Skeletal muscle satellite cell (primary cell): ENCODE measurements at regions not wholly inside any gene's neighbourhood (a gene's known extent, or its start where the extent isn't known, plus 50 kb on each side); places are given as distances from the start of the nearest gene placed in this dataset.
"Not testable (repeated sequence)": the region's sequence is repeated elsewhere in the genome, so short reads cannot be mapped to it uniquely, and the experiment has no call there.

ENCODE experiments used
- H3K27me3 ChIP-seq: 2 replicates; pipeline ENCODE4 v1.7.0; 2013; ENCODE audit warnings: low read length; ENCODE audit not compliant: control insufficient read depth, insufficient read depth
- H3K36me3 ChIP-seq: 2 replicates; pipeline ENCODE4 v1.7.0; 2013; ENCODE audit warnings: mild to moderate bottlenecking, control low read depth, low read length; ENCODE audit not compliant: insufficient read depth
- H3K4me1 ChIP-seq: 2 replicates; pipeline ENCODE4 v1.7.0; 2013; ENCODE audit warnings: low read length; ENCODE audit not compliant: control insufficient read depth, insufficient read depth
- H3K4me2 ChIP-seq: 2 replicates; pipeline ENCODE4 v1.7.0; 2013; ENCODE audit warnings: mild to moderate bottlenecking, low read length
- H3K4me3 ChIP-seq: 2 replicates; pipeline ENCODE4 v1.7.0; 2013; ENCODE audit warnings: low read length
- H3K9ac ChIP-seq: 2 replicates; pipeline ENCODE4 v1.7.0; 2013; ENCODE audit warnings: mild to moderate bottlenecking, low read depth, low read length, moderate library complexity
- H3K9me3 ChIP-seq: replicated peaks from 2 replicates; pipeline ENCODE4 v1.7.0; 2013; ENCODE audit warnings: mild to moderate bottlenecking, control low read depth, low read length

DNA sequence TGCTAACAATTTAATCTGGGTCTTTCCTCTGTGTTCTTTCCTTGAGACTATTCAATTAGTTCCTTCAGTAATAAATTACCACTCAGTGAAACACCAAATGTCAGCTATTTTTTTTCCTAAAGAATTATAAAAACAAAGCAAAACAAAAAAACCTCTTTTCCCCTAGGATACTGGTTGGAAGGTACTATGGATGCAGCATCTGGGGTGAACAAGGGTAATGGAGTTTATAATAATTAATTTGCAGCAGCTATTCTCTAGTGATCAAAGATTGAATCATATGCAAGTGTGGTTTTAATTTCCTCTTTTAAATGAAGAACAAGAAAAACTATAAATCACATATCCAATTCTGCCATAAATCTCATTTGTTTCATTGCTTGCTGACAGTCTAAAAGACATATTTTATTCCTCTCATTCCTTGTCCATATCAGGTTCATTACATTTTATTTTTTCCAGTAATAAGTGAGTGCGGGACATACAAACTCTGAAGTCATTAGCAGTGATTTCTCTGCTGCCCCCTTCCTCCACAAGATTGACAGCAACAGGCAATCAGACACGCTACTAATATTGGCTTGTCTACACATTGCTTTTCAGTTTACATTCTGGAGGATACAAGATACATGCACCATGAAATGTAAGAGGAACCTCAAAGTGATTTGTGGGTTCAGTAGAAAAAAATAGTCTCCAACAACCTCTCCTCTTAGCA, 1093.4 kb upstream of the SLIT2 start:
- Histone ChIP-seq H3K4me3 (no peak overlapping the region), H3K36me3 (no peaks in the 10 kb centered on the region), H3K9ac (no peak overlapping the region), H3K27me3 (no peaks in the 10 kb centered on the region), H3K9me3 (no peaks in the 10 kb centered on the region), H3K4me1 (no peaks in the 10 kb centered on the region), H3K4me2 (no peak overlapping the region)

DNA sequence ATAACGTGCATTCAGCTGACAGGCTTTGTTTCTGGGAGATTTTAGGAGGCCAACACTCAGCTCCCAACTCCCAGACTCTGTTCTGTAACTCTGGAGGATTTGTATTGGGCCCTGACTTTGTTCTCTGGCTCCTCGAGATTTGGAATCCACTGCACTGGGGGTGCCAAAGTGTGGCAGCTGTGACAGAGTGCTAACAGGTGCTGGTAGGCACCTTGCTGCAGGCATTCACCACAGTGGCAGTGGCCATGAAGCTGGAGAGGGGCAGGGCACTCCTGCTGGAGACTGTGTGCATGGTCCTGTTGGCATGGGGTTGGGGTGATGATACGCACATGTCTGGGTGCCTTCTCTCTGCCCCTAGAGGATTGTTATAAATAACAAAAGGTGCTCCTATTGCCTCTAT, 1094.9 kb upstream of the SLIT2 start:
- Histone ChIP-seq H3K9me3 (no peaks in the 10 kb centered on the region), H3K27me3 (no peaks in the 10 kb centered on the region), H3K4me3 (no peak overlapping the region), H3K36me3 (no peaks in the 10 kb centered on the region), H3K9ac (no peak overlapping the region), H3K4me2 (no peak overlapping the region), H3K4me1 (no peaks in the 10 kb centered on the region)

DNA sequence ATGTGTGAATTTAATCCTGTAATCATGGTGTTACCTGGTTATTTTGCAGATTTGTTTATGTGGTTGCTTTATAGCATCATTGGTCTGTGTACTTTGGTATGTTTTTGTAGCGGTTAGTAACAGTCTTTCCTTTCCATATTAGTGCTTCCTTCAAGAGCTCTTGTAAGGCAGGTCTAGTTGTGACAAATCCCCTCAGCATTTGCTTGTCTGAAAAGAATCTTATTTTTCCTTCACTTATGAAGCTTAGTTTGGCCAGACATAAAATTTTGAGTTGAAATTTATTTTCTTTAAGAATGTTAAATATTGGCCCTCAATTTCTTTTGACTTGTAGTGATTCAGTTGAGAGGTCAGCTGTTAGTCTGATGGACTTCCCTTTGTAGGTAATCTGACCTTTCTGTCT, 1096.1 kb upstream of the SLIT2 start:
- Histone ChIP-seq H3K36me3 (no peaks in the 10 kb centered on the region), H3K27me3 (no peaks in the 10 kb centered on the region), H3K4me2 (no peak overlapping the region), H3K9ac (no peak overlapping the region), H3K4me1 (no peaks in the 10 kb centered on the region), H3K9me3 (no peaks in the 10 kb centered on the region), H3K4me3 (no peak overlapping the region)

DNA sequence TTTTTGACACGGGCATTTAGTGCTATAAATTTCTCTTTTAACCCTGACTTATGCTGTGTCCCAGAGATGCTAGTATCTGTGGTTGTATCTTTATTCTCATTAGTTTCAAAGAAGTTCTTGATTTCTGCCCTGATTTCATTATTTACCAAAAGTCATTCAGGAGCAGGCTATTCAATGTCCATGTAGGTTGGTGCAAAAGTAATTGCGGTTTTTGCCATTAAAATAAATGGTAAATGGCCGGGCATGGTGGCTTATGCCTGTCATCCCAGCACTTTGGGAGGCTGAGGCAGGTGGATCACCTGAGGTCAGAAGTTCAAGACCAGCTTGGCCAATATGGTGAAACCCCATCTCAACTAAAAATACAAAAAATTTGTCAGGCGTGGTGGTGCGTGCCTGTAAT, 1097.4 kb upstream of the SLIT2 start:
- not testable (repeated sequence) for H3K4me3 ChIP-seq, H3K4me2 ChIP-seq, H3K27me3 ChIP-seq, H3K4me1 ChIP-seq, H3K9ac ChIP-seq, H3K9me3 ChIP-seq, H3K36me3 ChIP-seq

DNA sequence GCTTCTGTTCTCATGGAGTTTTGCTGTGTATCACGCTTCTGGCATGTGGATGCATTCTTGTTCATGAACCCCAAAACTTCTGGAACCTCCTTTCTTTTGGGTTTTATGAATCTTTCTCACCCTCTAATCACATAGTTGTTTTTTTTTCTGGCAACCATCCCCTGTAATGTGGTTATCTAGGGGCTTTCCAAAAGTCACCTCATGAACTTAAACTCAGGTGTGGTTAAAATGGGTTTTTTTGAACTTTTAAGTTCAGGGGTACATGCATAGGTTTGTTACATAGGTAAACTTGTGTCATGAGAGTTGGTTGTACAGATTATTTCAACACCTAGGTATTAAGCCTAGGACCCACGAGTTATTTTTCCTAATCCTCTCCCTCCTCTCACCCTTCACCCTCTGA, 1099.4 kb upstream of the SLIT2 start:
- peaks cover 3% of the 10 kb centered on the region for H3K9me3 ChIP-seq
- no peaks in the 10 kb centered on the region for H3K4me1 ChIP-seq
- no peaks in the 10 kb centered on the region for H3K36me3 ChIP-seq
- no peak overlapping the region for H3K4me2 ChIP-seq
- no peak overlapping the region for H3K4me3 ChIP-seq
- no peaks in the 10 kb centered on the region for H3K27me3 ChIP-seq
- H3K9ac ChIP-seq, result no peak overlapping the region

DNA sequence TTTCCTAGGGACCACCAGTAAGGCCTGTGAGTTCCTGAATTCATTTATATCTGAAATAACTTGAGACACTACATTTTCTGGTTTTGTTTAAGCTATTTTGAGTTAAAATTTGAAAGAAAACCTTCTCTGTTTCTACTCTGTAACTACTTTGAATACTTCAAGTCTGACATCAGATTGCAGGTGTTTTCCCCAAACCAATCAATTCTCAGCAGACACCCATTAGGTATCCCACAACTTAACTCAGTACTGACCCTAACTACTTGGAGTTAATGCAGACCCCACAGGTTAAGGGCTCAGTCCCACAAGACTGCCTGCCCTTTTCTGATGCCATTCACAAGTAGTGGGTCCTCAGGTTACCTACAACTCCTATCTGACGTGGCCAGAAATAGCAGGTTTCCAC, 1100.0 kb upstream of the SLIT2 start:
- Histone ChIP-seq H3K4me1 (no peaks in the 10 kb centered on the region), H3K36me3 (no peaks in the 10 kb centered on the region), H3K9me3 (peaks cover 3% of the 10 kb centered on the region), H3K27me3 (no peaks in the 10 kb centered on the region), H3K4me3 (no peak overlapping the region), H3K4me2 (no peak overlapping the region), H3K9ac (no peak overlapping the region)

DNA sequence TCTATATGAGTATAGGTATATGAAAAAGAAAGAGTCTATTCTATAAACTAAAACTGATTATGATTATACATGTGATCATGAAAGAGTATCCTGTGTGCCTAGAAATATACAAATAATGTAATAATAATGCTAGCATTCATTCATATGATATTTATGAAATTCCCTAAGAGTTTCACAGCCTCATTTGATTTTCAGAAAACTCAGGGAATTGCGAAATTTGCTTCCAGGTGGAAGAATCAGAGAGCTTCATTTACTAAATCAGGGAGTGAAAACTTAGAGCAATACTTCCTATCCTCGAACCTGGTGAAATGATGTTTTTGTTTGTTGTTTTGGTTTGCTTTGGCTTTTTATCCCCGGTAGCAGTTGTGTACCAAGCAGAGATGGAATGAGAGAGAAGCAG, 1105.7 kb upstream of the SLIT2 start:
- Histone ChIP-seq H3K9ac (no peak overlapping the region), H3K4me2 (no peak overlapping the region), H3K4me1 (no peaks in the 10 kb centered on the region), H3K27me3 (no peaks in the 10 kb centered on the region), H3K4me3 (no peak overlapping the region), H3K36me3 (no peaks in the 10 kb centered on the region), H3K9me3 (peaks cover 3% of the 10 kb centered on the region)

DNA sequence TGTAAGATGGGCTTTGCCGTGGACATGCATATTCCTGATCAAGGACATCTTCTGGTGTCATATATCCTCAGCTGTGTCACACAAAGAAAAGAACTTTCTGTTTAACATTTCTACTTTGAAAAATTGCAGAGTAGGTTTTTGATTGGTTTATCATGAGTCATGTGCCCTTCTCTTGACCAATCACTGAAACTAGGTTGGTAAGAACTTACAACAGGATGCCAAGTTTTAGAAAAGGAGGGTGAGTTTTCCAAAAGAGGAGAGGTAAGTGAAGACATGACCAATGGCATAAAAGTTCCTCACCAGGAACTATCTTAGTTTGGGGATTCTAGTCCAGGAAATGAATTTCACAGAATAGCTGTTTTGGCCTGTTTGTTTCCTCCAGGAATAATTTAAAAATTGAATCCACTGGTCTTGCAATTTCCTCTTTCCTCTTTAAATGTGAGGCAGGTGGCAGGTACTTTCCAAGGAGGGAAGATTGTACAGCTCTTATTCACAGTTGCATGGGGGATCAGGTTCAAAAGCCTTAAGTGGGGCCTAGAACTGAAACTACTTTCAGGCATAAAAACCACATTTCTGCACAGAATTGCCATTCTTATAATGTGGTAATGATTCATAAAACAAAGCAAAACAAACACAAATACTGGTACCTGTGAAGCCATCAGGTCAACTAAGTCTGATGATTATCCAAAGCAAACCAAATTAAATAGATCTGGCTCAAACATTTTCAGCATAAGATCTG, 1114.5 kb upstream of the LCORL start:
- no peak overlapping the region for H3K9ac ChIP-seq
- H3K4me3 ChIP-seq, result no peak overlapping the region
- H3K4me1 ChIP-seq, result no peaks in the 10 kb centered on the region
- peaks cover 7% of the 10 kb centered on the region for H3K9me3 ChIP-seq
- no peaks in the 10 kb centered on the region for H3K27me3 ChIP-seq
- H3K4me2 ChIP-seq, result no peak overlapping the region
- no peaks in the 10 kb centered on the region for H3K36me3 ChIP-seq

DNA sequence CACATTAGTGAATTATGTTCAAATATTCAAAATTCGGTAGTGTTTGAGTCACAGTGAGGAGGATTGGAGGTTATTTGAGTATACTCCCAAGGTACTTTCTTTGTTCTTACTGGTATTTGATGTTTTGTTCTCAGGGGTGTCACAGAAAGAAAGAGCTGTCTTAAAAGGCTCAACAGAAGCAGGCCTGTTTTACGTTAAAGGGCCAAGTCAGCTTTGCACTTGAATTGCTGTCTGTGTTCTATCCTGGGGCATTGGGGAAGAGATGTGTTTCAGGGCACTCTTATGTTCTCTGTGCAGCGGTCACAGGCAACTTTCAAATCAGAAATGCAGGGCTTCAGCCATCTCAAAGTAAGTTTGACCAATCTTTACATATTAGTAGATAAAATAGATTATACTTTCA, 1113.1 kb upstream of the LCORL start:
- Histone ChIP-seq H3K9ac (no peak overlapping the region), H3K9me3 (peaks cover 7% of the 10 kb centered on the region), H3K36me3 (no peaks in the 10 kb centered on the region), H3K4me2 (no peak overlapping the region), H3K4me3 (no peak overlapping the region), H3K27me3 (no peaks in the 10 kb centered on the region), H3K4me1 (no peaks in the 10 kb centered on the region)

DNA sequence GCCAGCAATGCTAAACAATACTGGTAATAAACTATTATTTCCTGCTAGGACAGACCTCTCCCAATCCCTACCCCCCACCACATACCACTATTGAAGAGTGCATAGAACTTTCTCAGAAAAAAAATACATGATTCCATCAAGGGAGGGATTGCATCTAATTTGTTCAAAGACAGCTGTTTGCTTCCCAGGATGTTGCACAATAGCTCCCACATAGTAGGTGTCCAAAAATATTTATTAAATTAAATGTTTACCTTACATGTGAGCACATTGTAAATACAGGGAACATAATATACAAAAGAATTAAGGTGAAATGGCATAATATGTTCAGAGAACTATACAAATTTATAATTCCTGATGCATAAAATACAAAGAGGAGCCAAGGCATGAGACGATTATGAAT, 1111.8 kb upstream of the LCORL start:
- Histone ChIP-seq H3K9ac (no peak overlapping the region), H3K27me3 (no peaks in the 10 kb centered on the region), H3K9me3 (peaks cover 2% of the 10 kb centered on the region), H3K36me3 (no peaks in the 10 kb centered on the region), H3K4me1 (no peaks in the 10 kb centered on the region), H3K4me2 (no peak overlapping the region), H3K4me3 (no peak overlapping the region)

DNA sequence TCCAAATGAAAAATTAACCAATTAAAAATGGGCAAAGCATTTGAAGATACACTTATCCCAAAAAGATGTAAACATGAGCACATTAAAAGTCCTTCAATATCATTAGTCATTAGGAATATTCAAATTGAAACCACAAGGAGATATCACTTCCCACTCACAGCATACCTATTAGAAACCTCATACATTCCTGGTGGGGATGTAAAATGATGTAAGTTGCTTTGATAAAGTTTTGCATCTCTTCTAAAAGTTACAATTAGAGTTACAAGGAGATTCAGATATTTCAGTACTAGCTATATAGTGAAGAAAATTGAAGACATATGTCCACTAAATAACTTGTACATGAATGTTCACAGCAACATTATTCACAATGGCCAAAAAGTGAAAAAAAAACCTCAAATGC, 1109.3 kb upstream of the LCORL start:
- no peak overlapping the region for H3K4me3 ChIP-seq
- no peak overlapping the region for H3K9ac ChIP-seq
- H3K36me3 ChIP-seq, result no peaks in the 10 kb centered on the region
- no peaks in the 10 kb centered on the region for H3K4me1 ChIP-seq
- no peaks in the 10 kb centered on the region for H3K9me3 ChIP-seq
- no peak overlapping the region for H3K4me2 ChIP-seq
- H3K27me3 ChIP-seq, result no peaks in the 10 kb centered on the region

DNA sequence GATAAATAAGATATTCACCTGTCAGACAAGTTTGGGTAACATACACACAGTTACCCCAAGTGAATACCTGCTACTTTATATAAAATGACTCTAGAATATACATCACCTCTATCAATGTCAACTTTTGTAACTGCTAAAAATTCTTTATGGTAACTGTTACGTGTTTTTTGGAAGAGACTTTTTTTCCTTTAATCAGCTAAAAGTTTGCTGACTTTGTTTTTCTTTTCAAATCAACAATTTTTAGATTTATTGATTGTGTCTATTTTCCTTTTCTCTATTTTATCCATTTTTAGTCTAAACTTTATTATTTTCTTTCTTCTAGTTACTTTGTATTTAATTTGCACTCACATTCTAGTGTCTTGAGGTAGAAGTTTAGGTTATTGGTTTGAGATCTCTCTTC, 1106.6 kb upstream of the LCORL start:
- Histone ChIP-seq H3K4me2 (no peak overlapping the region), H3K36me3 (no peaks in the 10 kb centered on the region), H3K4me3 (no peak overlapping the region), H3K9me3 (no peaks in the 10 kb centered on the region), H3K9ac (no peak overlapping the region), H3K4me1 (no peaks in the 10 kb centered on the region), H3K27me3 (no peaks in the 10 kb centered on the region)
